Lower lobe of right lung (tissue), 2 donors: ENCODE measurements at regions not wholly inside any gene's neighbourhood (a gene's known extent, or its start where the extent isn't known, plus 50 kb on each side); places are given as distances from the start of the nearest gene placed in this dataset.

Experiments
- ATAC-seq, 2 donors: fragments of 200-7000 bp; cut with Tn5 transposase; one replicate each; pipeline ENCODE4 v1.9.1; 2020 to 2022; ENCODE audit warnings: mild to moderate bottlenecking in 2 of 2, moderate library complexity in 2 of 2
- DNase-seq: peaks from one replicate; pipeline ENCODE4 v3.0.0-alpha.2; 2020
- H3K27ac ChIP-seq: fragments of 200-600 bp; one replicate; pipeline ENCODE4 v1.8.0; 2022
- H3K27me3 ChIP-seq: fragments of 200-600 bp; one replicate; pipeline ENCODE4 v1.8.0; 2022; ENCODE audit warnings: low read depth
- H3K36me3 ChIP-seq: fragments of 200-600 bp; one replicate; pipeline ENCODE4 v1.8.0; 2022; ENCODE audit warnings: mild to moderate bottlenecking
- H3K4me1 ChIP-seq: fragments of 200-600 bp; one replicate; pipeline ENCODE4 v1.8.0; 2022
- H3K4me3 ChIP-seq: fragments of 200-600 bp; one replicate; pipeline ENCODE4 v1.8.0; 2022; ENCODE audit warnings: mild to moderate bottlenecking
- H3K9me3 ChIP-seq: fragments of 200-600 bp; one replicate; pipeline ENCODE4 v1.8.0; 2022
- CTCF ChIP-seq: fragments of 200-600 bp; IDR thresholded peaks from one replicate; pipeline ENCODE4 v1.8.0; 2022; ENCODE audit warnings: antibody characterized with exemption, mild to moderate bottlenecking
- intact Hi-C: fragments of 100-400 bp; cut with DNase I; formaldehyde crosslinking; loops from one replicate; pipeline ENCODE4 v1.11.0; 2022
- donor health status: DM: no; HTN: yes; CAD: no; lungs with severe emphysema.

DNA sequence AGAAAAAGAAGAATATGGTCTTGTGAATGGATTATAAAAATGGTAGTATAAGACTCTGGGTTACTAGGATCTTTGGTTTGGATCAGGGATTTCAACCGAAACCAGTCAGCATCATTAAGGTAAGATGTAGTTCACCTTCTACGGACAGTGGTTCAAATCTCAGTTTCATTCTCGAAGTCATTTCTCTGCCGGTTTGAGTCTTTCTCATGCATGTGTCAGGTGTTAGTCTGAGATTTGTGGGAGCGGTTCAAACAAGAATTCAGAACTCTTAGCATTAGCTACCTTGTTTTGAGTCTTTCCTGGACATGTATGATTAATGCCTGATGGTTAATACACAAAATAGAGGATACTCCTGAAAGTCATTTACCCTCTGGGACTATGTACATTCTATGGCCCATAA is 735.9 kb upstream of the NUDT12 start:
- DNase-seq (no peak), ATAC-seq (no peak)
- TF ChIP-seq CTCF: no peak
- Histone ChIP-seq H3K36me3 (no peaks in the 10 kb centered on the region), H3K4me3 (no peak overlapping the region), H3K4me1 (no peaks in the 10 kb centered on the region), H3K27ac (no peak overlapping the region), H3K27me3 (no peaks in the 10 kb centered on the region), H3K9me3 (no peaks in the 10 kb centered on the region)
- intact Hi-C loops: no loop called here

GRCh38 chr5:104297076-104297475 is 734.5 kb upstream of the NUDT12 start:
- ATAC-seq (no peak), DNase-seq (no peak)
- H3K27ac ChIP-seq: no peak overlapping the region
- no peak for TF ChIP-seq CTCF
- H3K36me3 ChIP-seq: no peaks in the 10 kb centered on the region
- intact Hi-C loops: no loop called here
- H3K27me3 ChIP-seq: no peaks in the 10 kb centered on the region
- no peak overlapping the region for H3K4me3 ChIP-seq
- no peaks in the 10 kb centered on the region for H3K9me3 ChIP-seq
- H3K4me1 ChIP-seq: no peaks in the 10 kb centered on the region

- no peak for TF ChIP-seq CTCF
- intact Hi-C loops: no loop called here
- H3K27me3 ChIP-seq: no peaks in the 10 kb centered on the region
- no peaks in the 10 kb centered on the region for H3K36me3 ChIP-seq
- H3K4me1 ChIP-seq: no peaks in the 10 kb centered on the region
- DNase-seq (no peak), ATAC-seq (no peak)
- no peak overlapping the region for H3K27ac ChIP-seq
- no peaks in the 10 kb centered on the region for H3K9me3 ChIP-seq
- H3K4me3 ChIP-seq: no peak overlapping the region
These were observed 733.4 kb upstream of the NUDT12 start for GRCh38 chr5:104295991-104296390.

- Histone ChIP-seq H3K27ac (no peak overlapping the region), H3K27me3 (no peaks in the 10 kb centered on the region), H3K9me3 (peaks cover 5% of the 10 kb centered on the region), H3K36me3 (no peaks in the 10 kb centered on the region), H3K4me1 (no peaks in the 10 kb centered on the region), H3K4me3 (no peak overlapping the region)
- TF ChIP-seq CTCF: no peak
- no peak for DNase-seq
- intact Hi-C loops: no loop called here
- ATAC-seq: no peak
These were observed 720.5 kb upstream of the NUDT12 start for GRCh38 chr5:104283136-104283535.

DNA sequence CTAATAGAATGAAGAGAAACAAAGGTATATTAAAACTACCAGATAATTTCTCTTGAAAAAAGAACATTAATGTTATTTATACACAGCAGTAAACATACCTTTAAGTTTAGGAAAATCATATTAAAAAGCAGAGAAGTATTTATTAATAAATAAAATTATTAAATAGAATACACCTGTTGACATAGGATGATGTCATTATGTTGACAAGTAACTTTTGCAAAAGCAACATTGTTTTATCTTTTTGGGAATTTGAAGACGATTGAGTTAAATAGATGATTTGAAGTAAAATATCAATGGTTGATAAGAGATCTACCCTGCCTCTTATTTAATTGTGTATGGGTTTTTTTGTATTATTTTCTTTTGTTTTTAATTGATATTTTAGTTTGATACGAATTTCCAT is 711.1 kb upstream of the NUDT12 start:
- Histone ChIP-seq H3K4me3 (no peak overlapping the region), H3K27me3 (no peaks in the 10 kb centered on the region), H3K36me3 (no peaks in the 10 kb centered on the region), H3K27ac (no peak overlapping the region), H3K9me3 (no peaks in the 10 kb centered on the region), H3K4me1 (no peaks in the 10 kb centered on the region)
- ATAC-seq: no peak
- intact Hi-C loops: no loop called here
- DNase-seq: no peak
- TF ChIP-seq CTCF: no peak
